ENCODE measurements at regions not wholly inside any gene's neighbourhood (a gene's known extent, or its start where the extent isn't known, plus 50 kb on each side); places are given as distances from the start of the nearest gene placed in this dataset.

- TF ChIP-seq ZC3H10 (CRISPR knock-in tag; IDR thresholded peaks at IDR 0.05) (no peak), ZFP3 (CRISPR knock-in tag; IDR thresholded peaks at IDR 0.05) (no peak), OSR1 (CRISPR knock-in tag; IDR thresholded peaks at IDR 0.05) (no peak), ZNF8 (CRISPR knock-in tag; IDR thresholded peaks at IDR 0.05) (no peak), PPARA (CRISPR knock-in tag; IDR thresholded peaks at IDR 0.05; ENCODE audit: borderline replicate concordance) (no peak), POU6F1 (CRISPR knock-in tag; IDR thresholded peaks at IDR 0.05; ENCODE audit: borderline replicate concordance, low read depth) (no peak), ZFP30 (CRISPR knock-in tag; IDR thresholded peaks at IDR 0.05) (no peak)
- no peak for ATAC-seq
These were observed 458.1 kb upstream of the RASGRP1 start for GRCh38 chr15:39022532-39023305.

GRCh38 chr15:39025321-39025720 is 460.7 kb upstream of the RASGRP1 start:
- ATAC-seq, result no peak
- TF ChIP-seq ZFP30 (CRISPR knock-in tag; IDR thresholded peaks at IDR 0.05) (no peak), BACH2 (CRISPR knock-in tag; IDR thresholded peaks at IDR 0.05; ENCODE audit: borderline replicate concordance) (no peak), ESRRG (CRISPR knock-in tag; IDR thresholded peaks at IDR 0.05) (no peak), POU6F1 (CRISPR knock-in tag; IDR thresholded peaks at IDR 0.05; ENCODE audit: borderline replicate concordance, low read depth) (no peak), TOX (CRISPR knock-in tag; IDR thresholded peaks at IDR 0.05; ENCODE audit: borderline replicate concordance) (no peak), PATZ1 (CRISPR knock-in tag; IDR thresholded peaks at IDR 0.05; ENCODE audit: borderline replicate concordance) (no peak), ZFP3 (CRISPR knock-in tag; IDR thresholded peaks at IDR 0.05) (no peak), ZNF565 (CRISPR knock-in tag; conservative IDR thresholded peaks at IDR 0.05; ENCODE audit: low read depth) (no peak), PPARA (CRISPR knock-in tag; IDR thresholded peaks at IDR 0.05; ENCODE audit: borderline replicate concordance) (no peak), CSDC2 (CRISPR knock-in tag; IDR thresholded peaks at IDR 0.05) (no peak), CREB5 (CRISPR knock-in tag; IDR thresholded peaks at IDR 0.05; ENCODE audit: low read depth) (no peak)

GRCh38 chr15:39025881-39026280 is 461.3 kb upstream of the RASGRP1 start:
- no peak for TF ChIP-seq ESRRG (CRISPR knock-in tag; IDR thresholded peaks at IDR 0.05)
- TF ChIP-seq POU6F1 (CRISPR knock-in tag; IDR thresholded peaks at IDR 0.05; ENCODE audit: borderline replicate concordance, low read depth), result no peak
- no peak for TF ChIP-seq ZNF70 (CRISPR knock-in tag; IDR thresholded peaks at IDR 0.05)
- no peak for TF ChIP-seq ZNF565 (CRISPR knock-in tag; conservative IDR thresholded peaks at IDR 0.05; ENCODE audit: low read depth)
- TF ChIP-seq BACH2 (CRISPR knock-in tag; IDR thresholded peaks at IDR 0.05; ENCODE audit: borderline replicate concordance), result no peak
- no peak for TF ChIP-seq CSDC2 (CRISPR knock-in tag; IDR thresholded peaks at IDR 0.05)
- no peak for TF ChIP-seq SNAI2 (CRISPR knock-in tag; IDR thresholded peaks at IDR 0.05)
- no peak for TF ChIP-seq PPARA (CRISPR knock-in tag; IDR thresholded peaks at IDR 0.05; ENCODE audit: borderline replicate concordance)
- TF ChIP-seq TCF4 (CRISPR knock-in tag; IDR thresholded peaks at IDR 0.05; ENCODE audit: borderline replicate concordance), result no peak
- no peak for TF ChIP-seq RARB (CRISPR knock-in tag; IDR thresholded peaks at IDR 0.05)
- no peak for TF ChIP-seq CSRNP3 (CRISPR knock-in tag; IDR thresholded peaks at IDR 0.05)
- no peak for TF ChIP-seq CREB5 (CRISPR knock-in tag; IDR thresholded peaks at IDR 0.05; ENCODE audit: low read depth)
- TF ChIP-seq ZFP30 (CRISPR knock-in tag; IDR thresholded peaks at IDR 0.05), result no peak
- no peak for TF ChIP-seq ZC3H10 (CRISPR knock-in tag; IDR thresholded peaks at IDR 0.05)
- TF ChIP-seq TOX (CRISPR knock-in tag; IDR thresholded peaks at IDR 0.05; ENCODE audit: borderline replicate concordance), result no peak
- TF ChIP-seq ZNF8 (CRISPR knock-in tag; IDR thresholded peaks at IDR 0.05), result no peak
- no peak for TF ChIP-seq PATZ1 (CRISPR knock-in tag; IDR thresholded peaks at IDR 0.05; ENCODE audit: borderline replicate concordance)
- no peak for TF ChIP-seq ZFP3 (CRISPR knock-in tag; IDR thresholded peaks at IDR 0.05)
- no peak for TF ChIP-seq ISL1 (CRISPR knock-in tag; IDR thresholded peaks at IDR 0.05)
- no peak for TF ChIP-seq GLIS3 (CRISPR knock-in tag; IDR thresholded peaks at IDR 0.05)
- no peak for ATAC-seq
